HepG2 (cell line): ENCODE measurements at regions not wholly inside any gene's neighbourhood (a gene's known extent, or its start where the extent isn't known, plus 50 kb on each side); places are given as distances from the start of the nearest gene placed in this dataset.

Experiments used
- ATAC-seq: fragments of 200-7000 bp; cut with Tn5 transposase; 3 replicates; pipeline ENCODE4 v1.9.1; 2020; ENCODE audit warnings: mild to moderate bottlenecking, moderate library complexity
- BruUV-seq: library from RNA; stranded (reverse); fragments of 400-500 nt; replicated peaks from 2 replicates; lab custom pipeline; 2021; lab: Mats Ljungman, UMichigan
- CTCF ChIA-PET: fragments of 300-600 bp; formaldehyde crosslinking; extraction: SDS; loops from one replicate; lab custom pipeline; 2021; ENCODE audit warnings: low total read pairs, inconsistent platforms, low intra/inter-chr PET ratio; lab: Yijun Ruan, JAX
- POLR2A ChIA-PET: fragments of 350-600 bp; sonication (Branson Sonifier 250); formaldehyde crosslinking; loops from one replicate; lab custom pipeline; 2020; ENCODE audit warnings: antibody characterized with exemption, inconsistent platforms; lab: Yijun Ruan, JAX
- DNase-seq: peaks from one replicate; pipeline ENCODE4 v3.0.0-alpha.2; 2015; ENCODE audit warnings: low spot score
- FAIRE-seq: peaks from 3 replicates; lab custom pipeline; 2011; peaks lifted over from hg19 to GRCh38; lab: Jason Lieb, UNC
- H2AFZ ChIP-seq: one replicate; pipeline ENCODE4 v1.6.1; 2011; ENCODE audit warnings: low read length, inconsistent platforms
- H3K27ac ChIP-seq: fragments of 300-600 bp; 3 replicates; pipeline ENCODE4 v1.8.0; 2011; ENCODE audit warnings: mixed run types, mild to moderate bottlenecking, mixed read lengths, low read length, inconsistent platforms; ENCODE audit not compliant: insufficient read depth; ENCODE audit errors: extremely low read length
- H3K27me3 ChIP-seq, 2 experiments: fragments of 200-600 bp in 1 of 2; 2 replicates in 1 of 2; 3 replicates in 1 of 2; pipeline versions ENCODE4 v1.6.0 to v1.8.0; 2011; ENCODE audit warnings: low read length in 2 of 2, mild to moderate bottlenecking in 2 of 2, moderate library complexity in 2 of 2, inconsistent platforms in 1 of 2; ENCODE audit not compliant: insufficient read depth in 2 of 2, control insufficient read depth in 1 of 2
- H3K36me3 ChIP-seq, 2 experiments: fragments of 200-600 bp in 1 of 2; replicated peaks in 1 of 2; 2 replicates in 1 of 2; 3 replicates in 1 of 2; pipeline versions ENCODE4 v1.5.1 to v1.8.0; 2011; ENCODE audit warnings: low read length in 2 of 2, inconsistent platforms in 1 of 2; ENCODE audit not compliant: insufficient read depth in 2 of 2, control insufficient read depth in 1 of 2
- H3K4me1 ChIP-seq: 2 replicates; pipeline ENCODE4 v1.5.1; 2012; ENCODE audit warnings: low read length, inconsistent platforms; ENCODE audit not compliant: insufficient read depth
- H3K4me2 ChIP-seq: 2 replicates; pipeline ENCODE4 v1.6.0; 2011; ENCODE audit warnings: low read depth, low read length, inconsistent platforms
- H3K4me3 ChIP-seq, 3 experiments: fragments of 200-600 bp in 1 of 3; sonication (generic), shearing (Covaris generic) in 1 of 3; replicated peaks in 1 of 3; 2 replicates each; pipeline ENCODE4 v1.5.1; 2011 to 2016; ENCODE audit warnings: low read length in 3 of 3, inconsistent platforms in 2 of 3, low read depth in 2 of 3, mild to moderate bottlenecking in 2 of 3, control low read depth in 1 of 3, mixed read lengths in 1 of 3; ENCODE audit not compliant: insufficient read depth in 1 of 3
- H3K79me2 ChIP-seq: one replicate; pipeline ENCODE4 v1.6.1; 2011; ENCODE audit warnings: low read length, inconsistent platforms; ENCODE audit not compliant: insufficient read depth
- H3K9ac ChIP-seq: 2 replicates; pipeline ENCODE4 v1.6.0; 2011; ENCODE audit warnings: mild to moderate bottlenecking, low read depth, low read length, inconsistent platforms; ENCODE audit not compliant: insufficient read depth
- H3K9me3 ChIP-seq: 2 replicates; pipeline ENCODE4 v1.5.1; 2012; ENCODE audit warnings: mild to moderate bottlenecking, low read length
- H4K20me1 ChIP-seq: 2 replicates; pipeline ENCODE4 v1.6.0; 2011; ENCODE audit warnings: inconsistent platforms, mild to moderate bottlenecking, low read length, moderate library complexity; ENCODE audit not compliant: insufficient read depth
- DRAP1 ChIP-seq: IDR thresholded peaks from 2 replicates; pipeline ENCODE4 v1.6.1; 2016; ENCODE audit warnings: missing genetic modification reagents, missing compliant biosample characterization
- HNRNPK ChIP-seq: fragments of 200-400 bp; formaldehyde crosslinking; IDR thresholded peaks from 2 replicates; pipeline ENCODE4 v1.6.1; 2018; ENCODE audit warnings: low read length, low read depth, moderate library complexity, mild to moderate bottlenecking; ENCODE audit not compliant: poor library complexity, severe bottlenecking
- HNRNPUL1 ChIP-seq: fragments of 200-400 bp; formaldehyde crosslinking; IDR thresholded peaks from 2 replicates; pipeline ENCODE4 v1.6.1; 2017; ENCODE audit warnings: low read depth, mild to moderate bottlenecking, low read length, moderate library complexity
- IRF9 ChIP-seq: sonication (generic); formaldehyde crosslinking; IDR thresholded peaks from 2 replicates; pipeline ENCODE4 v1.8.0; 2022; ENCODE audit warnings: missing genetic modification reagents, mild to moderate bottlenecking, borderline replicate concordance
- MED8 ChIP-seq: sonication (generic); formaldehyde crosslinking; IDR thresholded peaks from 2 replicates; pipeline ENCODE4 v1.8.1; 2023; ENCODE audit warnings: mild to moderate bottlenecking, missing genetic modification reagents; ENCODE audit not compliant: insufficient replicate concordance
- MNT ChIP-seq: fragments of 450-650 bp; IDR thresholded peaks from 2 replicates; pipeline ENCODE4 v1.6.1; 2016
- NR2C2 ChIP-seq: sonication (generic); formaldehyde crosslinking; IDR thresholded peaks from 2 replicates; pipeline ENCODE4 v1.4.0; 2020; ENCODE audit warnings: missing genetic modification reagents, mild to moderate bottlenecking, moderate library complexity, borderline replicate concordance
- PLSCR1 ChIP-seq: sonication (generic); formaldehyde crosslinking; IDR thresholded peaks from 2 replicates; pipeline ENCODE4 v1.5.0; 2020; ENCODE audit warnings: missing genetic modification reagents, mild to moderate bottlenecking, borderline replicate concordance
- RARA ChIP-seq: IDR thresholded peaks from 2 replicates; pipeline ENCODE4 v1.6.1; 2016; ENCODE audit warnings: missing genetic modification reagents, missing compliant biosample characterization
- RBFOX2 ChIP-seq: fragments of 200-400 bp; formaldehyde crosslinking; IDR thresholded peaks from 2 replicates; pipeline ENCODE4 v1.6.1; 2017; ENCODE audit warnings: low read depth, mild to moderate bottlenecking, low read length
- TP53 ChIP-seq: sonication (generic); formaldehyde crosslinking; conservative IDR thresholded peaks from 2 replicates; pipeline ENCODE4 v1.4.0; 2020; ENCODE audit warnings: missing genetic modification reagents
- ZNF207 ChIP-seq: fragments of 450-650 bp; IDR thresholded peaks from 2 replicates; pipeline ENCODE4 v1.6.1; 2016; ENCODE audit warnings: antibody characterized with exemption, borderline replicate concordance
- ZNF24 ChIP-seq: fragments of 450-650 bp; IDR thresholded peaks from 2 replicates; pipeline ENCODE4 v1.6.1; 2017; ENCODE audit warnings: antibody characterized with exemption, mild to moderate bottlenecking
- ZNF451 ChIP-seq: sonication (generic); formaldehyde crosslinking; IDR thresholded peaks from 2 replicates; pipeline ENCODE4 v1.5.0; 2020; ENCODE audit warnings: mild to moderate bottlenecking, missing genetic modification reagents
- ZSCAN5A ChIP-seq: sonication (generic); formaldehyde crosslinking; IDR thresholded peaks from 2 replicates; pipeline ENCODE4 v1.8.0; 2022; ENCODE audit warnings: mild to moderate bottlenecking, missing genetic modification reagents, borderline replicate concordance
- WGBS: methylation state at CpG from one replicate; pipeline ENCODE4 v1.1.6; 2017; ENCODE audit warnings: low lambda C conversion rate; 5-methylcytosine and 5-hydroxymethylcytosine counted together
- in situ Hi-C: cut with HindIII; loops from 2 replicates; pipeline ENCODE4 v1.10.0; 2017; ENCODE audit warnings: low pct_unique_long_range_greater_than_20kb; ENCODE audit not compliant: extremely low pct_ligation_motif_present
- intact Hi-C: fragments of 100-400 bp; cut with micrococcal nuclease; formaldehyde crosslinking; loops from one replicate; pipeline ENCODE4 v1.10.0; 2022; ENCODE audit not compliant: unreplicated experiment

- Histone ChIP-seq H2AFZ (no peak overlapping the region), H3K9ac (no peak overlapping the region), H3K9me3 (no peaks in the 10 kb centered on the region), H3K4me3 (no peak overlapping the region), H3K79me2 (no peaks in the 10 kb centered on the region)
- POLR2A ChIA-PET, result no interaction called here
- 3% methylated on average over 2 of the region's 2 CpGs for WGBS
- intact Hi-C loops, result no loop called here
- CTCF ChIA-PET, result no interaction called here
- no peak for FAIRE-seq
- BruUV-seq, result no TSS peak
- no peak for TF ChIP-seq HNRNPUL1
- TF ChIP-seq RARA (CRISPR knock-in tag), result no peak
- TF ChIP-seq ZNF207, result no peak
- no peak for TF ChIP-seq ZNF451 (CRISPR knock-in tag)
- TF ChIP-seq IRF9 (CRISPR knock-in tag), result no peak
- no peak for TF ChIP-seq NR2C2 (CRISPR knock-in tag)
- TF ChIP-seq RBFOX2, result no peak
- no peak for TF ChIP-seq TP53 (CRISPR knock-in tag)
- peak; percentile 96 for TF ChIP-seq HNRNPK
- TF ChIP-seq, all 625 proteins: peak for 1
- H4K20me1 ChIP-seq, result no peaks in the 10 kb centered on the region
- H3K27me3 ChIP-seq, result no peaks in the 10 kb centered on the region
- no peaks in the 10 kb centered on the region for H3K36me3 ChIP-seq
- H3K4me2 ChIP-seq, result no peak overlapping the region
- in situ Hi-C loops, result no loop called here
- DNase-seq (no peak), ATAC-seq (no peak)
- H3K4me1 ChIP-seq, result no peaks in the 10 kb centered on the region
- no peak overlapping the region for H3K27ac ChIP-seq
These were observed 1538.8 kb downstream of the PCDH7 start for GRCh38 chr4:32258986-32259385.

- H3K9ac ChIP-seq, result no peak overlapping the region
- H3K79me2 ChIP-seq, result no peaks in the 10 kb centered on the region
- H3K4me2 ChIP-seq, result no peak overlapping the region
- H3K36me3 ChIP-seq, result no peaks in the 10 kb centered on the region
- 37% methylated on average over 9 of the region's 9 CpGs for WGBS
- H2AFZ ChIP-seq, result peak overlapping the region; percentile 5
- ChIA-PET CTCF (no interaction called here), POLR2A (no interaction called here)
- no peaks in the 10 kb centered on the region for H3K4me1 ChIP-seq
- intact Hi-C loops, result no loop called here
- H3K4me3 ChIP-seq, result no peak overlapping the region
- FAIRE-seq (no peak), ATAC-seq (no peak), DNase-seq (no peak)
- H3K9me3 ChIP-seq, result no peaks in the 10 kb centered on the region
- no peak overlapping the region for H3K27ac ChIP-seq
- no TSS peak for BruUV-seq
- in situ Hi-C loops, result no loop called here
- no peaks in the 10 kb centered on the region for H3K27me3 ChIP-seq
- H4K20me1 ChIP-seq, result no peaks in the 10 kb centered on the region
- TF ChIP-seq PLSCR1 (CRISPR knock-in tag), result no peak
- TF ChIP-seq MNT, result no peak
- TF ChIP-seq MED8 (CRISPR knock-in tag), result no peak
- TF ChIP-seq ZNF24, result no peak
- no peak for TF ChIP-seq ZSCAN5A (CRISPR knock-in tag)
- no peak for TF ChIP-seq DRAP1 (CRISPR knock-in tag)
These were observed 1541.0 kb downstream of the PCDH7 start for GRCh38 chr4:32261196-32261595.
